NCI-H1092 treated with DMSO at 0.1 percent for 48 hours (cell line): ENCODE measurements at regions not wholly inside any gene's neighbourhood (a gene's known extent, or its start where the extent isn't known, plus 50 kb on each side); places are given as distances from the start of the nearest gene placed in this dataset.
"Not testable (repeated sequence)": the region's sequence is repeated elsewhere in the genome, so short reads cannot be mapped to it uniquely, and the experiment has no call there.

Source experiments
- DNase-seq: peaks from one replicate; lab custom pipeline; 2025; lab: John Stamatoyannopoulos, UW

- DNase-seq = no peak
Measured at GRCh38 chr3:75320369-75320768, 343.8 kb upstream of the FRG2C start.

GRCh38 chr3:75321060-75321459 is 343.1 kb upstream of the FRG2C start:
- no peak for DNase-seq

GRCh38 chr3:75323936-75324335 is 340.2 kb upstream of the FRG2C start:
- DNase-seq = not testable (repeated sequence)

GRCh38 chr3:75325716-75326115 is 338.4 kb upstream of the FRG2C start:
- DNase-seq = no peak

- no peak for DNase-seq
Measured at GRCh38 chr3:75327453-75327852, 336.7 kb upstream of the FRG2C start.

- DNase-seq = no peak
Measured at GRCh38 chr3:75329476-75330097, 334.5 kb upstream of the FRG2C start.

GRCh38 chr3:75330446-75330845 is 333.7 kb upstream of the FRG2C start:
- DNase-seq = not testable (repeated sequence)

GRCh38 chr3:75332090-75332489 is 332.0 kb upstream of the FRG2C start:
- not testable (repeated sequence) for DNase-seq

- no peak for DNase-seq
Measured at GRCh38 chr3:75332794-75333193, 331.3 kb upstream of the FRG2C start.

GRCh38 chr3:75334299-75334698 is 329.8 kb upstream of the FRG2C start:
- DNase-seq = no peak

GRCh38 chr3:75337226-75337900 is 326.8 kb upstream of the FRG2C start:
- DNase-seq = no peak

GRCh38 chr3:75338342-75338741 is 325.8 kb upstream of the FRG2C start:
- no peak for DNase-seq

- DNase-seq = no peak
Measured at GRCh38 chr3:75341324-75342067, 322.6 kb upstream of the FRG2C start.

GRCh38 chr3:75342425-75342824 is 321.7 kb upstream of the FRG2C start:
- no peak for DNase-seq

- DNase-seq = not testable (repeated sequence)
Measured at GRCh38 chr3:75350536-75350935, 313.6 kb upstream of the FRG2C start.

- DNase-seq = not testable (repeated sequence)
Measured at GRCh38 chr3:75362086-75362784, 301.9 kb upstream of the FRG2C start.

- not testable (repeated sequence) for DNase-seq
Measured at GRCh38 chr3:75372964-75373363, 291.2 kb upstream of the FRG2C start.

GRCh38 chr3:75379840-75380239 is 284.3 kb upstream of the FRG2C start:
- not testable (repeated sequence) for DNase-seq

- no peak for DNase-seq
Measured at GRCh38 chr3:75380276-75380771, 283.8 kb upstream of the FRG2C start.

GRCh38 chr3:75384016-75384415 is 280.1 kb upstream of the FRG2C start:
- not testable (repeated sequence) for DNase-seq

- DNase-seq = not testable (repeated sequence)
Measured at GRCh38 chr3:75388486-75389124, 275.5 kb upstream of the FRG2C start.

GRCh38 chr3:75393288-75393694 is 270.8 kb upstream of the FRG2C start:
- DNase-seq = not testable (repeated sequence)
